K562 (cell line): ENCODE measurements at regions not wholly inside any gene's neighbourhood (a gene's known extent, or its start where the extent isn't known, plus 50 kb on each side); places are given as distances from the start of the nearest gene placed in this dataset.

ENCODE experiments used
- ATAC-seq: fragments of 200-7000 bp; cut with Tn5 transposase; 3 replicates; pipeline ENCODE4 v1.9.1; 2020; ENCODE audit warnings: moderate library complexity
- BruUV-seq: library from RNA; stranded (reverse); fragments of 400-500 nt; replicated peaks from 2 replicates; lab custom pipeline; 2021; lab: Mats Ljungman, UMichigan
- CTCF ChIA-PET: fragments of 300-600 bp; formaldehyde crosslinking; extraction: SDS; loops from one replicate; lab custom pipeline; 2021; ENCODE audit warnings: low intra/inter-chr PET ratio; lab: Yijun Ruan, JAX
- POLR2A ChIA-PET: fragments of 300-600, 350-650 bp; sonication (Branson Sonifier 250); formaldehyde crosslinking; extraction: SDS; loops from one replicate; lab custom pipeline; 2021; ENCODE audit warnings: antibody characterized with exemption, inconsistent platforms; lab: Yijun Ruan, JAX
- DNase-seq, 4 experiments: peaks; one replicate each; pipeline versions ENCODE4 v3.0.0 to v3.0.0-alpha.2; 2011 to 2018; ENCODE audit warnings: low spot score in 3 of 4, mixed read lengths in 3 of 4; ENCODE audit errors: extremely low read depth in 1 of 4
- FAIRE-seq: peaks from 2 replicates; lab custom pipeline; 2011; peaks lifted over from hg19 to GRCh38; lab: Jason Lieb, UNC
- H2AFZ ChIP-seq: 2 replicates; pipeline ENCODE4 v1.6.0; 2011; ENCODE audit warnings: low read depth, low read length, control low read depth, inconsistent platforms
- H3K27ac ChIP-seq: fragments of 200-600 bp; 3 replicates; pipeline ENCODE4 v1.8.0; 2011; ENCODE audit warnings: low read depth, mild to moderate bottlenecking, control low read depth, inconsistent platforms, low read length, moderate library complexity, mixed read lengths; ENCODE audit errors: extremely low read depth
- H3K27me3 ChIP-seq, 2 experiments: fragments of 300-600 bp in 1 of 2; 2 replicates in 1 of 2; 3 replicates in 1 of 2; pipeline versions ENCODE4 v1.6.0 to v1.8.0; 2011; ENCODE audit warnings: inconsistent platforms in 2 of 2, low read length in 2 of 2, mild to moderate bottlenecking in 1 of 2, mixed read lengths in 1 of 2, moderate library complexity in 1 of 2; ENCODE audit not compliant: control insufficient read depth in 2 of 2, insufficient read depth in 2 of 2
- H3K36me3 ChIP-seq: fragments of 300-600 bp; 3 replicates; pipeline ENCODE4 v1.8.0; 2011; ENCODE audit warnings: mild to moderate bottlenecking, low read length, inconsistent platforms; ENCODE audit not compliant: control insufficient read depth, insufficient read depth
- H3K4me1 ChIP-seq, 2 experiments: fragments of 200-600 bp in 1 of 2; replicated peaks in 1 of 2; 2 replicates in 1 of 2; 3 replicates in 1 of 2; pipeline versions ENCODE4 v1.5.1 to v1.8.0; 2011; ENCODE audit warnings: inconsistent platforms in 2 of 2, low read length in 2 of 2, mild to moderate bottlenecking in 1 of 2, mixed read lengths in 1 of 2, moderate library complexity in 1 of 2; ENCODE audit not compliant: control insufficient read depth in 2 of 2, insufficient read depth in 2 of 2
- H3K4me2 ChIP-seq: 2 replicates; pipeline ENCODE4 v1.6.1; 2011; ENCODE audit warnings: low read length, control low read depth, inconsistent platforms, mixed read lengths; ENCODE audit not compliant: insufficient read depth
- H3K4me3 ChIP-seq: fragments of 200-600 bp; sonication (generic), shearing (Covaris generic); 2 replicates; pipeline ENCODE4 v1.5.1; 2016; ENCODE audit warnings: control low read depth, inconsistent platforms
- H3K79me2 ChIP-seq: fragments of 200-600 bp; 3 replicates; pipeline ENCODE4 v1.8.0; 2011; ENCODE audit warnings: low read length, inconsistent platforms; ENCODE audit not compliant: control insufficient read depth, insufficient read depth
- H3K9ac ChIP-seq, 2 experiments: 2 replicates each; pipeline versions ENCODE4 v1.6.0 to v1.6.1; 2011; ENCODE audit warnings: low read depth in 2 of 2, low read length in 2 of 2, control low read depth in 1 of 2, inconsistent platforms in 1 of 2, mild to moderate bottlenecking in 1 of 2, mixed read lengths in 1 of 2; ENCODE audit not compliant: insufficient read depth in 1 of 2
- H3K9me1 ChIP-seq: one replicate; pipeline ENCODE4 v1.6.0; 2011; ENCODE audit warnings: inconsistent platforms, mild to moderate bottlenecking, low read length, moderate library complexity; ENCODE audit not compliant: control insufficient read depth, insufficient read depth
- H3K9me3 ChIP-seq: replicated peaks from 2 replicates; pipeline ENCODE4 v1.5.1; 2011; ENCODE audit warnings: low read depth, low read length, inconsistent platforms; ENCODE audit not compliant: control insufficient read depth, insufficient read depth
- H4K20me1 ChIP-seq: replicated peaks from 2 replicates; pipeline ENCODE4 v1.6.1; 2011; ENCODE audit warnings: low read length, inconsistent platforms, mixed read lengths; ENCODE audit not compliant: control insufficient read depth, insufficient read depth
- HLTF ChIP-seq: fragments of 450-650 bp; IDR thresholded peaks from 2 replicates; pipeline ENCODE4 v1.6.1; 2016
- MYBL2 ChIP-seq, 2 experiments: fragments of 450-650 bp in 1 of 2; sonication (generic) in 1 of 2; formaldehyde crosslinking in 1 of 2; IDR thresholded peaks; 2 replicates each; pipeline versions ENCODE4 v1.6.1 to v1.8.1; 2017 to 2022; ENCODE audit warnings: borderline replicate concordance in 1 of 2, inconsistent platforms in 1 of 2, low read depth in 1 of 2, mild to moderate bottlenecking in 1 of 2, missing genetic modification reagents in 1 of 2, moderate library complexity in 1 of 2
- SREBF1 ChIP-seq: fragments of 150-350 bp; IDR thresholded peaks from 2 replicates; pipeline ENCODE4 v1.6.1; 2014; ENCODE audit warnings: antibody characterized with exemption, low read depth, low read length, borderline replicate concordance
- ZBTB12 ChIP-seq: fragments of 250-450 bp; sonication (Bioruptor Pico); IDR thresholded peaks from 2 replicates; pipeline ENCODE4 v1.4.0; 2020
- ZNF124 ChIP-seq: sonication (generic); formaldehyde crosslinking; IDR thresholded peaks from 2 replicates; pipeline ENCODE4 v1.8.1; 2022; ENCODE audit warnings: missing genetic modification reagents
- WGBS: fragments of 100-300 bp; shearing (Covaris generic); methylation state at CpG from one replicate; pipeline ENCODE4 v1.1.6; 2016; ENCODE audit warnings: low coverage, mixed read lengths; ENCODE audit not compliant: insufficient coverage; ENCODE audit errors: missing lambda C conversion rate; 5-methylcytosine and 5-hydroxymethylcytosine counted together
- in situ Hi-C: fragments of 300-500 bp; cut with MboI; formaldehyde crosslinking; loops from 4 replicates; pipeline ENCODE4 v1.15.0; 2018; ENCODE audit warnings: inconsistent platforms, mixed read lengths
- intact Hi-C: fragments of 100-400 bp; cut with micrococcal nuclease; formaldehyde crosslinking; loops from 2 replicates; pipeline ENCODE4 v1.14.2; 2022
- TF ChIP-seq, protein P1 (sequence below): sonication (generic); formaldehyde crosslinking; IDR thresholded peaks from 2 replicates; pipeline ENCODE4 v1.5.0; 2020; ENCODE audit warnings: missing genetic modification reagents

DNA sequence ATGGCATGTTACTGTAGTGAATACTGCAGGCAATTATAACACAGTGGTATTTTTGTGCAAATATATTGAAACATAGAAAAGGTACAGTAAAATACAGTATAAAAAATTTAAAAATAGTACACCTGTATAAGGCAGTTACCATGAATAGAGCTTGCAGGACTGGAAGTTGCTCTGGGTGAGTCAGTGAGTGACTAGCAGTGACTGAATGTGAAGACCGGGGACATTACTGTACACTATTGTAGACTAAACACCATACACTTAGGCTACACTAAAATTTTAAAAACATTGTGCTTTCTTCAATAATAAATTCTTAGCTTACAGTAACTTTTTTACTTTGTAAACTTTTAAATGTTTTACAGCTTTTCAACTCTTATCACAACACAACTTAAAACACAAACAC is 181.7 kb downstream of the GALC start (continued):
- TF ChIP-seq MYBL2 (IDR thresholded peaks at IDR 0.05; ENCODE audit: low read depth), result no peak
- TF ChIP-seq MYBL2 (CRISPR knock-in tag; IDR thresholded peaks at IDR 0.05; ENCODE audit: borderline replicate concordance), result no peak
- no peak for TF ChIP-seq SREBF1
- TF ChIP-seq ZNF124 (CRISPR knock-in tag), result no peak
- no peak for TF ChIP-seq ZBTB12 (CRISPR knock-in tag)

- intact Hi-C loops, result no loop called here
- Histone ChIP-seq H3K9ac (no peak overlapping the region), H2AFZ (no peak overlapping the region), H3K79me2 (no peaks in the 10 kb centered on the region), H3K27ac (no peak overlapping the region), H3K36me3 (no peaks in the 10 kb centered on the region), H3K9me3 (no peaks in the 10 kb centered on the region), H3K4me3 (no peak overlapping the region), H4K20me1 (no peaks in the 10 kb centered on the region), H3K27me3 (no peaks in the 10 kb centered on the region), H3K9me1 (no peaks in the 10 kb centered on the region), H3K4me1 (no peaks in the 10 kb centered on the region), H3K4me2 (no peak overlapping the region)
- ATAC-seq, result no peak
- ChIA-PET CTCF (no interaction called here), POLR2A (no interaction called here)
- BruUV-seq, result no TSS peak
- FAIRE-seq, result no peak
- 0% methylated on average over 6 of the region's 6 CpGs for WGBS
- in situ Hi-C loops, result no loop called here
- TF ChIP-seq, protein P1, sequence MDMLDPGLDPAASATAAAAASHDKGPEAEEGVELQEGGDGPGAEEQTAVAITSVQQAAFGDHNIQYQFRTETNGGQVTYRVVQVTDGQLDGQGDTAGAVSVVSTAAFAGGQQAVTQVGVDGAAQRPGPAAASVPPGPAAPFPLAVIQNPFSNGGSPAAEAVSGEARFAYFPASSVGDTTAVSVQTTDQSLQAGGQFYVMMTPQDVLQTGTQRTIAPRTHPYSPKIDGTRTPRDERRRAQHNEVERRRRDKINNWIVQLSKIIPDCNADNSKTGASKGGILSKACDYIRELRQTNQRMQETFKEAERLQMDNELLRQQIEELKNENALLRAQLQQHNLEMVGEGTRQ (CRISPR knock-in tag), result peak; percentile 42; the same call in 1 of the 2 replicates
- TF ChIP-seq HLTF, result no peak
- DNase-seq, result peak in 3 of 4 experiments; percentile 4 to 17 (median 7)
Observed at GRCh38 chr14:87810711-87811110, 182.3 kb downstream of the GALC start.
